ENCODE measurements at regions not wholly inside any gene's neighbourhood (a gene's known extent, or its start where the extent isn't known, plus 50 kb on each side); places are given as distances from the start of the nearest gene placed in this dataset.

- BruUV-seq (replicated peaks) = no TSS peak
- no peak overlapping the region for H2AFZ ChIP-seq (ENCODE audit: low read depth, low read length)
- H3K36me3 ChIP-seq (ENCODE audit: control insufficient read depth in 2 of 2, extremely low read depth in 1 of 2, insufficient read depth in 2 of 2, low read length in 2 of 2) = no peaks in the 10 kb centered on the region
- H4K20me1 ChIP-seq (replicated peaks; ENCODE audit: control insufficient read depth, extremely low read depth, insufficient read depth, low read length) = no peaks in the 10 kb centered on the region
- no peaks in the 10 kb centered on the region for H3K79me2 ChIP-seq (ENCODE audit: control insufficient read depth, insufficient read depth, low read length)
- H3K4me2 ChIP-seq (ENCODE audit: insufficient read depth, low read length) = no peak overlapping the region
- H3K4me3 ChIP-seq (replicated peaks in 1 of 3; ENCODE audit: insufficient read depth in 1 of 3, low read depth in 1 of 3, low read length in 3 of 3) = no peak overlapping the region
- H3K9ac ChIP-seq (replicated peaks; ENCODE audit: extremely low read depth, insufficient read depth, low read length) = no peak overlapping the region
- CTCF ChIA-PET = interaction anchor here (1.0 to 1.3 kb wide), 2 partner anchors 88 to 109 kb away, joined by 3 to 4 read pairs; no protein-coding TSS in a partner anchor
- DNase-seq (ENCODE audit: low read depth, low spot score) = no peak
- H3K27ac ChIP-seq (ENCODE audit: insufficient read depth, low read depth, low read length) = no peak overlapping the region
- H3K4me1 ChIP-seq (ENCODE audit: control insufficient read depth, extremely low read depth, insufficient read depth, low read length) = peaks cover 17% of the 10 kb centered on the region
- no peaks in the 10 kb centered on the region for H3K27me3 ChIP-seq (ENCODE audit: control insufficient read depth in 2 of 2, insufficient read depth in 2 of 2, low read length in 2 of 2)
- no peaks in the 10 kb centered on the region for H3K9me3 ChIP-seq (replicated peaks; ENCODE audit: control insufficient read depth, insufficient read depth, low read length)
- dilution Hi-C loops (cut with MboI; ENCODE audit: extremely low pct_ligation_motif_present, low sequenced_read_pairs) = no loop called here
- TF ChIP-seq POLR2AphosphoS5 (IDR thresholded peaks at IDR 0.05; ENCODE audit: insufficient read depth, low read depth, low read length) (no peak), FOS (IDR thresholded peaks at IDR 0.05; ENCODE audit: borderline replicate concordance, insufficient read depth, low read length) (no peak), CTCF (IDR thresholded peaks at IDR 0.05; ENCODE audit: extremely low read depth in 1 of 2, insufficient read depth in 1 of 2, low read depth in 1 of 2, low read length in 2 of 2) (no peak), MYC (IDR thresholded peaks at IDR 0.05; ENCODE audit: low read depth, low read length) (no peak), EZH2 (IDR thresholded peaks at IDR 0.05; ENCODE audit: borderline replicate concordance, low read depth, low read length, severe bottlenecking) (no peak), JUN (IDR thresholded peaks at IDR 0.05; ENCODE audit: borderline replicate concordance, insufficient read depth, insufficient read length, low read depth) (no peak), GATA2 (IDR thresholded peaks at IDR 0.05; ENCODE audit: insufficient read depth, insufficient read length, low read depth, low read length) (no peak), POLR2A (IDR thresholded peaks at IDR 0.05; ENCODE audit: low read depth, low read length) (no peak)
- TF ChIP-seq, protein P1, sequence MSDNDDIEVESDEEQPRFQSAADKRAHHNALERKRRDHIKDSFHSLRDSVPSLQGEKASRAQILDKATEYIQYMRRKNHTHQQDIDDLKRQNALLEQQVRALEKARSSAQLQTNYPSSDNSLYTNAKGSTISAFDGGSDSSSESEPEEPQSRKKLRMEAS (IDR thresholded peaks at IDR 0.05; ENCODE audit: insufficient read depth, insufficient read length) = no peak
- FAIRE-seq = no peak
- intact Hi-C loops (cut with micrococcal nuclease) = no loop called here
- no peaks in the 10 kb centered on the region for H3K9me1 ChIP-seq (replicated peaks; ENCODE audit: control insufficient read depth, extremely low read depth, insufficient read depth, low read length)
- POLR2A ChIA-PET = no interaction called here
Observed at GRCh38 chr6:169940481-169941271, 189.3 kb downstream of the ERMARD start.
